GM12878 (cell line): ENCODE measurements at regions not wholly inside any gene's neighbourhood (a gene's known extent, or its start where the extent isn't known, plus 50 kb on each side); places are given as distances from the start of the nearest gene placed in this dataset.
A peak's percentile ranks its signal among the peaks of the same experiment; 100 is the strongest.

Source experiments
- ATF2 ChIP-seq: IDR thresholded peaks from 2 replicates; pipeline ENCODE4 v1.6.1; 2012; ENCODE audit warnings: low read length, inconsistent platforms
- E4F1 ChIP-seq: fragments of 450-650 bp; IDR thresholded peaks from 2 replicates; pipeline ENCODE4 v1.6.1; 2018; ENCODE audit warnings: borderline replicate concordance, mild to moderate bottlenecking; ENCODE audit not compliant: partially characterized antibody
- EED ChIP-seq: sonication (generic); IDR thresholded peaks from 2 replicates; pipeline ENCODE4 v1.6.1; 2016; ENCODE audit warnings: antibody characterized with exemption, low read depth
- EP300 ChIP-seq, 2 experiments: fragments of 150-350 bp in 1 of 2; IDR thresholded peaks; 2 replicates each; pipeline ENCODE4 v1.6.1; 2011 to 2012; ENCODE audit warnings: low read depth in 2 of 2, low read length in 2 of 2, borderline replicate concordance in 1 of 2, improper control_type of control experiment in 1 of 2, inconsistent platforms in 1 of 2; ENCODE audit not compliant: control insufficient read depth in 1 of 2
- GABPA ChIP-seq: IDR thresholded peaks from 2 replicates; pipeline ENCODE4 v1.6.1; 2014; ENCODE audit warnings: antibody characterized with exemption, low read depth, mild to moderate bottlenecking, inconsistent platforms
- HDAC6 ChIP-seq: fragments of 200-600 bp; sonication (generic); IDR thresholded peaks from one replicate; pipeline ENCODE4 v1.8.0; 2017; ENCODE audit warnings: antibody characterized with exemption; ENCODE audit not compliant: unreplicated experiment
- MTA3 ChIP-seq: IDR thresholded peaks from 2 replicates; pipeline ENCODE4 v1.6.1; 2012; ENCODE audit warnings: low read length, inconsistent platforms, borderline replicate concordance
- NFIC ChIP-seq: IDR thresholded peaks from 2 replicates; pipeline ENCODE4 v1.6.1; 2012; ENCODE audit warnings: low read depth, mild to moderate bottlenecking, inconsistent platforms, low read length, moderate library complexity
- NKRF ChIP-seq: fragments of 450-650 bp; conservative IDR thresholded peaks from 2 replicates; pipeline ENCODE4 v1.6.1; 2017; ENCODE audit warnings: mild to moderate bottlenecking, moderate library complexity
- PML ChIP-seq: IDR thresholded peaks from 2 replicates; pipeline ENCODE4 v1.6.1; 2012; ENCODE audit warnings: low read length, inconsistent platforms
- POU2F2 ChIP-seq: IDR thresholded peaks from 3 replicates; pipeline ENCODE4 v1.6.1; 2011; ENCODE audit warnings: low read depth, mild to moderate bottlenecking, low read length, borderline replicate concordance
- RUNX3 ChIP-seq: IDR thresholded peaks from 2 replicates; pipeline ENCODE4 v1.6.1; 2012; ENCODE audit warnings: low read length, inconsistent platforms
- USF1 ChIP-seq: IDR thresholded peaks from 2 replicates; pipeline ENCODE4 v1.6.1; 2011; ENCODE audit warnings: borderline replicate concordance, low read depth, mild to moderate bottlenecking, moderate library complexity, mixed read lengths, low read length; ENCODE audit not compliant: insufficient read depth; ENCODE audit errors: extremely low read length
- ZNF687 ChIP-seq: fragments of 450-650 bp; IDR thresholded peaks from 2 replicates; pipeline ENCODE4 v1.6.1; 2017; ENCODE audit warnings: mild to moderate bottlenecking, moderate library complexity

- TF ChIP-seq POU2F2 (no peak), GABPA (peak; percentile 40; the same call in 1 of the 2 replicates), EP300 (IDR thresholded peaks at IDR 0.05; ENCODE audit: borderline replicate concordance in 1 of 2, control insufficient read depth in 1 of 2, low read depth in 2 of 2, low read length in 2 of 2) (no peak), ATF2 (0 out of 2 replicates have a peak, but pooled peaks have one; percentile 25), MTA3 (0 out of 2 replicates have a peak, but pooled peaks have one; percentile 62), ZNF687 (0 out of 2 replicates have a peak, but pooled peaks have one; percentile 11), NKRF (no peak), E4F1 (peak; percentile 72), HDAC6 (no peak), NFIC (peak; percentile 14; the same call in 1 of the 2 replicates), USF1 (no peak), EED (peak; percentile 33), RUNX3 (peak; percentile 17; the same call in 1 of the 2 replicates), PML (0 out of 2 replicates have a peak, but pooled peaks have one; percentile 34)
These were observed 273.7 kb upstream of the KLF14 start (continued) for GRCh38 chr7:131007439-131008330.
